ENCODE measurements at regions not wholly inside any gene's neighbourhood (a gene's known extent, or its start where the extent isn't known, plus 50 kb on each side); places are given as distances from the start of the nearest gene placed in this dataset.

- no peak for TF ChIP-seq CTCF (IDR thresholded peaks at IDR 0.05)
- TF ChIP-seq POLR2A (IDR thresholded peaks at IDR 0.05): no peak
- ATAC-seq (no peak), DNase-seq (peak in 1 of 3 donors; percentile 33)
- H3K36me3 ChIP-seq: no peaks in the 10 kb centered on the region
- H3K27me3 ChIP-seq: no peaks in the 10 kb centered on the region
- no peaks in the 10 kb centered on the region for H3K9me3 ChIP-seq
- no peak overlapping the region for H3K4me3 ChIP-seq
- H3K4me1 ChIP-seq: no peaks in the 10 kb centered on the region
- no peak overlapping the region for H3K27ac ChIP-seq
- intact Hi-C loops (cut with DNase I): no loop called here
- 71% methylated on average over 6 of the region's 11 CpGs for WGBS (ENCODE audit: insufficient coverage, low coverage, low lambda C conversion rate, missing lambda C conversion rate)
These were observed 251.9 kb downstream of the GLRX3 start for GRCh38 chr10:130387936-130388580.

GRCh38 chr10:130388746-130389145, 252.6 kb downstream of the GLRX3 start:
- H3K27me3 ChIP-seq: no peaks in the 10 kb centered on the region
- H3K4me3 ChIP-seq: no peak overlapping the region
- DNase-seq (peak in 1 of 3 donors; percentile 6), ATAC-seq (no peak)
- no peaks in the 10 kb centered on the region for H3K9me3 ChIP-seq
- no peaks in the 10 kb centered on the region for H3K4me1 ChIP-seq
- H3K36me3 ChIP-seq: no peaks in the 10 kb centered on the region
- TF ChIP-seq POLR2A (IDR thresholded peaks at IDR 0.05) (no peak), CTCF (IDR thresholded peaks at IDR 0.05) (no peak)
- WGBS (ENCODE audit: insufficient coverage, low coverage, low lambda C conversion rate, missing lambda C conversion rate): 14% methylated on average over 2 of the region's 6 CpGs
- no peak overlapping the region for H3K27ac ChIP-seq
- intact Hi-C loops (cut with DNase I): no loop called here

- no peaks in the 10 kb centered on the region for H3K27me3 ChIP-seq
- ATAC-seq (no peak), DNase-seq (peak in 1 of 3 donors; percentile 13)
- intact Hi-C loops (cut with DNase I): no loop called here
- no peaks in the 10 kb centered on the region for H3K4me1 ChIP-seq
- H3K4me3 ChIP-seq: no peak overlapping the region
- no peaks in the 10 kb centered on the region for H3K9me3 ChIP-seq
- 39% methylated on average over 5 of the region's 5 CpGs for WGBS (ENCODE audit: insufficient coverage, low coverage, low lambda C conversion rate, missing lambda C conversion rate)
- TF ChIP-seq POLR2A (IDR thresholded peaks at IDR 0.05) (no peak), CTCF (IDR thresholded peaks at IDR 0.05) (no peak)
- no peak overlapping the region for H3K27ac ChIP-seq
- no peaks in the 10 kb centered on the region for H3K36me3 ChIP-seq
These were observed 253.7 kb downstream of the GLRX3 start for GRCh38 chr10:130389906-130390305.

- intact Hi-C loops (cut with DNase I): no loop called here
- no peak overlapping the region for H3K4me3 ChIP-seq
- WGBS (ENCODE audit: insufficient coverage, low coverage, low lambda C conversion rate, missing lambda C conversion rate): 34% methylated on average over 4 of the region's 10 CpGs
- H3K9me3 ChIP-seq: no peaks in the 10 kb centered on the region
- TF ChIP-seq CTCF (IDR thresholded peaks at IDR 0.05) (no peak), POLR2A (IDR thresholded peaks at IDR 0.05) (no peak)
- ATAC-seq (no peak), DNase-seq (peak in 1 of 3 donors; percentile 14)
- H3K4me1 ChIP-seq: no peaks in the 10 kb centered on the region
- H3K27ac ChIP-seq: no peak overlapping the region
- no peaks in the 10 kb centered on the region for H3K36me3 ChIP-seq
- H3K27me3 ChIP-seq: no peaks in the 10 kb centered on the region
These were observed 255.8 kb downstream of the GLRX3 start for GRCh38 chr10:130392031-130392430.

Measured in right lobe of liver (tissue), 6 donors.